GM19043 (cell line): ENCODE measurements at regions not wholly inside any gene's neighbourhood (a gene's known extent, or its start where the extent isn't known, plus 50 kb on each side); places are given as distances from the start of the nearest gene placed in this dataset.
"Not testable (repeated sequence)": the region's sequence is repeated elsewhere in the genome, so short reads cannot be mapped to it uniquely, and the experiment has no call there.

Experiments
- ATAC-seq: cut with Tn5 transposase; IDR thresholded peaks from one replicate; pipeline ENCODE4 v1.9.1; 2021; ENCODE audit warnings: low read depth; ENCODE audit not compliant: unreplicated experiment

GRCh38 chr16:86072328-86073102 lies 173.6 kb downstream of the IRF8 start:
- no peak for ATAC-seq

GRCh38 chr16:86073103-86073625 lies 174.2 kb downstream of the IRF8 start:
- ATAC-seq: no peak

GRCh38 chr16:86073763-86074493 lies 175.0 kb downstream of the IRF8 start:
- no peak for ATAC-seq

GRCh38 chr16:86074651-86075487 lies 175.9 kb downstream of the IRF8 start:
- no peak for ATAC-seq

- ATAC-seq: no peak
Measured at GRCh38 chr16:86075488-86075785, 176.5 kb downstream of the IRF8 start.

- ATAC-seq: no peak
Measured at GRCh38 chr16:86075839-86076440, 177.0 kb downstream of the IRF8 start.

- no peak for ATAC-seq
Measured at GRCh38 chr16:86076606-86077005, 177.6 kb downstream of the IRF8 start.

- no peak for ATAC-seq
Measured at GRCh38 chr16:86077243-86077940, 178.4 kb downstream of the IRF8 start.

GRCh38 chr16:86078121-86078600 lies 179.2 kb downstream of the IRF8 start:
- ATAC-seq: no peak

GRCh38 chr16:86078711-86079110 lies 179.7 kb downstream of the IRF8 start:
- ATAC-seq: not testable (repeated sequence)

- ATAC-seq: no peak
Measured at GRCh38 chr16:86079255-86079885, 180.4 kb downstream of the IRF8 start.

- no peak for ATAC-seq
Measured at GRCh38 chr16:86080131-86080875, 181.3 kb downstream of the IRF8 start.

GRCh38 chr16:86080982-86081381 lies 182.0 kb downstream of the IRF8 start:
- ATAC-seq: no peak

- ATAC-seq: no peak
Measured at GRCh38 chr16:86082418-86083030, 183.6 kb downstream of the IRF8 start.

GRCh38 chr16:86083382-86084002 lies 184.5 kb downstream of the IRF8 start:
- ATAC-seq: no peak

GRCh38 chr16:86085161-86085611 lies 186.2 kb downstream of the IRF8 start:
- ATAC-seq: no peak

- no peak for ATAC-seq
Measured at GRCh38 chr16:86085795-86086194, 186.8 kb downstream of the IRF8 start.

GRCh38 chr16:86086471-86086870 lies 187.5 kb downstream of the IRF8 start:
- no peak for ATAC-seq
